ENCODE measurements at regions not wholly inside any gene's neighbourhood (a gene's known extent, or its start where the extent isn't known, plus 50 kb on each side); places are given as distances from the start of the nearest gene placed in this dataset.
"Not testable (repeated sequence)": the region's sequence is repeated elsewhere in the genome, so short reads cannot be mapped to it uniquely, and the experiment has no call there.

DNA sequence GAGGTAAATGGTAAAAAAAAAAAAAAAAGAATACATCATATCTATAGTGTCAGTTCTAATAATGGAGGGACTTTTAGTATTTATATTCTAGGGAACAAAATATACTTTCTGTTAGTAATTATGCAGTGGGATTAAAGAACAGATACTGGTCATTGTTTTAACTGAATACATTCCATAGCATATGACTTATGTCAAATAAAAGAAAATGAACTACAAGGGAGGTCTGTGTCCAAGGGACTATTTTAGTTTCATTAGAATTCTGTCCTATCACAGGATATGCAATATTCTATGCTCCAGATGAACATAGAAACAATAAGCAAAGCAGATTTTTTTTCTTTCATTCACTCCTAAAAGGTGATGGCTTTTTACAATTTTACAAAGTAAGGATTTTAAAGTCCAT is 154.2 kb upstream of the ZEB2 start:
- DNase-seq: no peak

DNA sequence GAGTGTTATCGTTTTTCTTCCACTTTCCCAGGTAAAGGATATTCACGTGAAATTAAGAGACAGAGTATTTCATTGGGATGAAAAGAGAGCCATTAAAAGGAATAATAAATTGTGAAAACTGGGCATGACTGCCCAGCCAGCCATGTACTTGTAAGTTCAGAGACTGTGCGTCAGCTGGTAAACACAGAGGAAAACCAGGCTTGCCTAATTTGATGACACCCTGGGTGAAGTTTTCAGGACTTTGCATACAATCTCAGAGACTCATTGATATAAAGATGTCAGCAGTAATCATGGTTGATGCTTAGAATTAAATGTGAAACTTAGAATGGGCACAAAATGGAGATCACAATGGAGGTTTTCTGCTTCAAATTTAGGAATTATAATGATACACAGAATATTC is 153.5 kb upstream of the ZEB2 start:
- no peak for DNase-seq

DNA sequence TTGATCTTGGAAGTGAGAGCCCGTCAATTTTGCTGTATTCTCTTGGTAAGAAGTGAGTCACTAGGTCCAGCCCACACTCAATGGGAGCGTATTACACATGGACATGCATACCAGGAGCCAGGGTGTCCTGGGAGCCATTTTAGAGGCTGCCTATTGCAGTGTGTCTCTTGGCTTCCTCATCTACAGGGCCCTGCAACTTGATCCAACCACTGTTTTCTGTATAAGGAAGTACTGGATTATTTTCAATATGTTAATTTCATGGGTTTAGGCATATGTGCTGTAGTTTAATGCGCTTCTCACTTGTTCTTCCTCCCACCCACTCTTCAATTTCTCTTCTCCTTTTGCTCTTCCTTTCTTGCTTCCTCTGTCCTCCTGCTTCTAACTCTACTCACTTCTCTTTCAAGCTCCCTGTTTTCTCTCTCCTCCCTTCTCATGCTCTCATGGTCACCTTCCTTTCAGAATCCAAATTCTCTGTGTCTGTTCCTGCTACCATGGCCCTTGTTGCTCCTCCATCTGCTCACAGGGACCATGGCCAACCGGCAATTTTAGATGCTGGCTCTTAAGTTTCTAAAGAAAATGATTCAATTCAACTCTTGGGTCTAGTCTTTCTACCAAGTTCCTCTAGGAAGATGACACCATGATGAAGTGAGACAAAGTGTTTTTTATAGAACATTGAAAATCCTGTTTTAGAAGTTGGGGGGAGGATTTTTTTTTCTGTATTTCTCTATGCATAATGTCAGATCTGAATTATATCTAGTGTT is 152.0 kb upstream of the ZEB2 start:
- no peak for DNase-seq

DNA sequence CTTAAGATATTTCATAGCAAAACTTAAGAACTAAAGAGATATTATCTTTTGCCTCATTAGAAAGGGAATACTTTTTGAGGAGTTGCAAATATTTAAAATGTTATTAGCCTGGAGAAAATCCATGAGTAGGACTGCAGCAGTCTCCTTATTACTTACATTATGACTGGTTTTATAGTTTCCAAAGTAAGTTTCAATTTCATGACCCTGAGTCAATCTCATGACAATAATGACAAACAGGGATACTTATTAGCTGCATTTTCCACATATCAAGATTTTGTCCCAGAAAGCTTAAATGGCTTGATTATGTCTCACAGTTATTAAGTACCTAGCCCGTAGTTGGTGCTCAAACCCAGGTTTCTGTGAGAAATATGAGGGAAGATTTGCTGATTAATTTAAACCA is 150.8 kb upstream of the ZEB2 start:
- no peak for DNase-seq

DNA sequence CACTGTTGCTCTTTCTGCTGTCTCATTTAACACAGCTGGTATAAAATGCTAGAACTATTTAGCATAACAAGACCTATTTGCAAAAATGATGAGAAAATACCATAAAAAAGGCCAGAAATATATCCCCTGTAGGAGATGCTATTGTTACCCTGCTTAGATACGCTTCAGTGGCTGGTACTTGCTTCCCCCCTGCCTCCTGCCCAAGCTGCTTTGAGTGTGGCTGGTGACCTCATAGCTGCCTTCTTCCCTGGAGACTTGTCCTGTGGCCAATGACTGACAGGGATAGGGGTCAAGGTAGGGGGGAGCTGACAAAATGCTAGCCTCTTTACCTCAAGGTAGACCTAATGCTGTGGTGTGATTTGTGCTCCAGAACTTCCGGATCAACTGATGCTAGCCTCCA is 150.2 kb upstream of the ZEB2 start:
- DNase-seq: no peak

DNA sequence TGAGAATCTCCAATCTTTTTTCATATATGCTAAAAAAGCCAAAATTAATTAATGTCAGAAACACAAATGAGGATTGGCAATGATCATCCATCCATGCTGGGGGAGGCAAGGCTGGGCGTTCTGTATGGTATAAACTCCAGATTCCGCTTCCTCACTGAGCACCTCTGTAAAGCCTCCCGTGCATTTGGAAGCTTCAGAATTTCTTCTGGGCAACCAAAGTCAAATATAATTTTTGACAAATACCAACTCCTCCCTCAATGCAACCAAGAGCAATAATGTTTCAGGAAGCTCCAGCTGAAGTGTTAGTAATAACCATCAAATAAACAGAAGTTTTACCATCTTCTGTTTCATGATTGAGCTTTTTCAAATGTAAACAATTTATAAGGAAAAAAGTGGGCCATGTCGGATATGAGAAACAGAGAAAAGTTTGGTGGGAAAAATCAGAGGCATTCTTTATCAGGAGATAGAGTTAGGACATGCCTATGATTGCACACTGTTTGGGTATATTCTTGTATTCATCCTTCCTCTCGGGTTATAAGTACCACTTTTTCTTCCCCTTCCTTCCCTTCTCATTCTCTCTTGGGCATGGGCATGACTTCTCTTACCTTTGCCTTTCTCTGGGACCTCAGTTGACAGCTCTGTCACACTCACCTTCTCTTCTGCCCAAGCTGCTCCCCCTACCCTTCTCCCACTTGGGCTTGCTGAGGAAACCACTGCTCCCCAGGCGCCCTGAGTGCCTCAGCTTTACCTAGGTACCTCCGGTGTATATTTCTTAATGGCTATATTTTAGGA is 149.5 kb upstream of the ZEB2 start:
- no peak for DNase-seq

DNA sequence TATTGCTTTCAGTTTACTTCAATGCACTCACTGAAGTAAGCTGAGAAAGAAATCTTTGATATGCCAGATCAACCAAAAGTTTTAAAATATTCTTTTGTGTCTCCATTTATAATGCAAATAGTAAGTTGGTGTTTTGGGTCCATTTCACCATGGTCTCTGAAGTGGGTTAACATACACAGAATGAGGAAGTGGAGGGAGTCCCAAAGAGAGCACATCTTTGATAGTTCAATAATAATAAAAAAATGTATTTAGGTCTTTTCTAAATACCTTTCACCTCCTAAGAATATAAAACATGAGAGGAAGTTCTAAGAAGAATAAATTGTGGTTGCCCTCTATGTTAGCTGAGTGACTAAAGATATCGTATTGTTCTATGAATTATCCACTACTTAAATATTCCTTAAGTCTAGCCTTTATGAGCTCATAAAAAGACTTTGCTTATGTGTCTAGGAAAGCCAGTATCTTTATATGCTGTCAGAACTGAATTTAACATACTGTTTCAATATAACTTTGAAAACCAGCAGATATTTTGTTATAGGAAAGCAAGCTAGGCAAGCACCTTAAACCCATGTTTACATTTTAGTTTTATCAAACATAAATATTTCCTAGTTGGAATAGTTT is 148.7 kb upstream of the ZEB2 start:
- DNase-seq: no peak

DNA sequence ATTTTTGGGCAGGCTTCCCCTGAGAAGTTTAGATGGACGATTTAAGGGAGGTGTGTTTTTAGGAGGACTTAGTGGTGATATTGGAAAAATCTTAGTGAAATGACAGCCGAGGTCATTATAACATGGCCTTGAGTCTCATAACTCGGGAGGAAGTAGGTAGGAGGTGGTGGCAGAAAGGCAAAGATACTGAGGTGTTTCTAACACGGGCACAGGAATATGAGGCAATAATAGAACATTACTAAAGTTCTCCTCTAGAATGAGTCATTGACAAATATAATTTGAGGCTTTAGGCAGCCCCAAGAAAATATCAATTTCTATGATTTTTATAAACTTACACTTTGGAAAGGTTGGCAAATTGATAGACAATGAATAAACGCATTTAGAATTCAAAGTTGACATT is 146.1 kb upstream of the ZEB2 start:
- no peak for DNase-seq

DNA sequence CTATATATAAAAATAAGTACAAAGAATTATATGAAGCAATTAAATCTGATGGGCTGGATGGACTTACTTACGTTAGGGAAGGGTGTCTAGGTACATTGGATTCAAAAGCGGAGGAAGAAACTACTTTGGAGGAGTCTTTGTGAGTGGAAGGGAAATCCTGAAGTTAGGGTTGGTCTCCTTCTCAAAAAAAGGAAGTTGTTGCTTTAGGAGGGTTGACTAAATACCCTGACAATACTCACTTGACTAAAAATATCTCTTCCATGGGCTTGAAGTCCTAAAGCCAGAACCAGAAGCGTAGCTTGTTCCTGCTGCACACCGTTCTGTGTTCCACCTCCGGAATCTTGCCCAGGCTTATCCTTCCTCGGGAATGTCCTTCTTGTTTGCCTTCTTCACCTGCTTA is 143.3 kb upstream of the ZEB2 start:
- DNase-seq: no peak

DNA sequence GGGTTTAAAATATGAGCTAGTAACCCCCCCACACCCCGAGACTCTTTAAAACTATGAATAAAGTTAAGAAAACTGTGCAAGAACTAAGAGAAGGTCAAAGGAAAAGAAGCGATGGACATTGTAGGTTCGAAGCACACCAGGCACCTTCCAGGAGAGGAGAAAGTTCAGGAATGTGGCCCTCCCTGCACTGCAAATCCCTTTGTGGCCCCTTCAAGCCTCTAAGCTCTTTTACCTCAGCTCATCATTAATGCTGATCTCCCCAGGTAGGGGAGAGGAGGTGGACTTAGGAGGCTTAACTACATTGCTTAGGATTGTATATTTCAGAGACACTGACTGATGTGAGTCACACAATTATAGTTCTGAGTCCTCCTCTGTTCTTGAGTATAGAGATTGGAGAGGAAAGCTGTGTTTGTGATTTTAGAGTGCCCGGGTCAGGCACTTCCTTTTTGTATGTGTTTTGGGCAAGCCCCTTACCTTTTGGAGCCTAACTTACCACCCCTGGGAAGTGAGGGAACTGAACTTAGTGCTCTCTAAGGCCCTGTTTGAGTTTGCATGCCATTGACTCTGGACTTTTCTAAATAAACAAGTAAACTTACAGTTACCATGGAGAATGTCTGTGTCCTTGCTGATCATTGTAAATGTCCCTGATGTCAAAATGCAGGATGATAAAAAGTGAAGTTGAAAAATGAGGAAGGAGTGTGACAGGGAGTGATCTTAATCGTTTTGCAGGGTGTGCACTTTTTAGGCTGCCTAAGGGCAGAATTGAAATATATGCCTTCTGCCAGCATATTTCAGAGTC is 140.8 kb upstream of the ZEB2 start:
- no peak for DNase-seq

DNA sequence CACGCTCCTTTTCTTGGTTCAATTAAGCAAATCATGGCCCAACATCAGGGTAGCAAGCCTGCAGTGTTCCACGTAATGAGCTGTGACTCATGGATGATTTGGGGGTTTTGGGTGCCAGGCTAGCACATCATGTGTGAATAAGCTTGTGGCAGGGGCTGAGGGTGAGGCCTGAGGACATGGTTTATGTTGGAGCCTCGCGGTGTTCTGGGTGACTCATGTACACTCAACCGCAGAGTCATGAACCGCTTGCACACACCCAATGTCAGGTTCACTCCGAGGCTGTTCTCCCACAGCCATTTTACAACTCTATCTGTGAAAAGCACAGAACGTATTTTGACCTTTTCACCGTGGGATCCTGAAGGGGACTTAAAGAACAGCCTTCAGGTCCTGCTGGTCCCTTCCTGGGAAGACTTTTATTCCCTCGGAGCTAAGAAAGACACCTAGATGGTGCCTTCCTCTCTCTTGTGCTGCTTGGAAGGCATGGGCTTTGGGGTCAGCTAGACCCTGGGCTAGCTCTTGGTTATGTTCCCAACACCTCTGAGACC is 139.9 kb upstream of the ZEB2 start:
- no peak for DNase-seq

DNA sequence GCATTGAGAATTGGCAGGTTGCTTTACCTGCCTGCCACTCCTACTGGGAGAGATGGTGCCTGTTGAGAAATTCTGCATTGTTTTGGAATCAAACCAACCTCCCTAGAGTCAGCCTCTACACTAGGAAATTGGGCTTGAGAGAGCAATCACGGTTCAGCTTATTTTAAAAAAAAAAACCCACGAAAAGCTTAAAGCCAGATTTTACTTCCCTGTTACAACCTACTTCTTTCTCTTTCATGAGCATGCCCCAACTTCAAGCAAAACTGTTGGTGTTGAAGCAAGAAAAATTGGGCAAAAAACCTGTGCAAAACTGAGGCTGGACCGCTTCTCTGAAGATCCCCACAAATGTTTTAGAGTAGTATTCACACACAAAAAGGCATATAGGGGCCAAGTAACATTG is 134.6 kb upstream of the ZEB2 start:
- no peak for DNase-seq

DNA sequence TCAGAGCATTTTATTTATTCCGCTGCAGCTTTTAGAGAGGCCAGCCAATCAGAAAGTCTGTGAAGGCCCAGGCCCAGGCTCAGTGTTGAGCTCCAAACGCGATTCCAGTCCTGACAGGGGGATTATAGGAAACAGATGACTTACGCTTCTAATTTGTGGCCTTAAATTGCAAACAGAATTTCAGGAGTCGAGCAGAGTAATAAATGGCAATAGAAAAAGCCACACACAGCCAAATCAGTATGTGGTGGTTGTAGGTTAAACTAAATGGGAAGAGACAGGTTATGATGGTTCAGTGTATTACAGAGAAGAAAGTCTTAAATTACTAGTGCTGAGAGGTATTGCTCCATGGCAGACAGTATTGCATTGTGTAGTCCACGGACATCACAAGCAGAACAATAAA is 131.0 kb upstream of the ZEB2 start:
- DNase-seq: no peak

DNA sequence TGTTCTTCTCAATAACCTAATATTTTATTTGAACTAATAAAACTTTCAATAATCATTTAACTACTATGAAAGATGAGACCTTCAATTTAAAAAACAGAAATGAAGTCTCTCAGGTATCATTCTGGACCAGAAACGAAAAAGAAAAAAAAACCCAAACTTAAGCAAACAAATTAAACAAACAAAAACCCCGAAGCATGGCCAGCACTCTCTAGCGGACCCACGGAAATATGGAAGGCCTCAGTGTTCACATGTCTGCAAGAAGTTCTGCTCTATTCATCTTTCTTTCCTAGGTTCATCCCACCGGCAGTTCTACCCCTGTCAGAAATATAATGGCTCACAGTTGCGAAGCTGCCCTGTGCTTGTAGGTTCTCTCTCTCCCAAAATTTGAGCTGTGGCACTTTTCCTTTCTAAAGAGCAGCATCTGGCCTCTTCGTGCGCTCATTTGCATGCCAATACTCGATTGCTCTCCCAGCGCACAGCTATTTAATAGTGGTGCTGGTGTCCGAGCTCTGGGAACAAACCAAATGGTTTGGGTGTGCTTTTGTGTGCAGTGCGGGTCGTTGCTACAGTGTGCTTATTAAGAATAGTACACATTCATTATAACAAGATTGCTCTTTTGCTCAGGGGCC is 129.0 kb upstream of the ZEB2 start:
- DNase-seq: no peak

DNA sequence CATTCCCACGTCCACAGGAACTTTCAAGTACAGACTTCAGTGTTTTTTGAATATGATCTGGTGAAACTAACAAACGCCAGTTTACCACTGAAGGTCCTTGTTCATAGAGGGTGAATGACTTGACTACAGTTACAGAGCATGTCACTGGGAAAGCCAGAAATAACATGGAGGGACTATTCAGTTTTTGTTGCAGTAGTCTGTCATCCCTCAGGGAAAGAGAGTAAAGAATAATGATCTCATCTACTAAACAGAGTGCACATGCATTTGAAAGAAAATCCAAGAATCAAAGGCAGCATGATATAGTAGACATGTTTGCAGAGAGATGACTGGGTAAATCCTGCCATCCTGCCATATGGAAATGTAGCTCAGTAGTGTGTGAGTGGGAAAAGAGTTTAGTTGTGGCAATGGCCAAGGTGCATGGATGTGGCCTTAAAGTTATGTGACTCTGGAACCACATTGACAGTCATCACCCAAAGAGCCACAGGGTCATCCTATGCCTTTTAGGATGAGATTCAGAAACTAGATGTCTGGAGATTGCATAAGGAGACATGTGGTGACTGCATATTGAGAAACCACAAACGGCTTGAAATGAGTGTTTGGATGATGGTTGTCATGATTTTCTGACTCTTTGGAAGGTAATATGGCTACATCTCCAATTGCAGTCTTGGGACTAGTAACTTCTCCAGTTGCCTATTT is 125.3 kb upstream of the ZEB2 start:
- no peak for DNase-seq

DNA sequence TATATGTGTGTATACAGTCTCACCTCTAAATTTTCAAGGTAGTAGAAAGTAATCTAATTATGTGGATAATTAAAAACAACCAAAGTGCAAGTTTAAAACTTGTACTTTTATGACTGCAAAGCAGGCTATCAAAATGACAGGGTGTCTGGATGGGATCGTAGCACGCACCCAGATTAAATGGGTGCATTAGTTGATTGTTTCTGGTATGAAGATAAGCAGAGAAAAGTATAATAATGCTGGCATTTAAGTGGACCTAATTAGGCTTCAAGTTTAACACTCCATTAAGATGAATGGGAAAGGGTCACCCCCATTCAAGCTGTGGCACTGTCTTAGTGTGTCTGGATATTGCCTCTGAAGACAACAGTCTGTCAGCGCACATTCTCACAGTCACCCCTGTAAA is 124.6 kb upstream of the ZEB2 start:
- DNase-seq: no peak

DNA sequence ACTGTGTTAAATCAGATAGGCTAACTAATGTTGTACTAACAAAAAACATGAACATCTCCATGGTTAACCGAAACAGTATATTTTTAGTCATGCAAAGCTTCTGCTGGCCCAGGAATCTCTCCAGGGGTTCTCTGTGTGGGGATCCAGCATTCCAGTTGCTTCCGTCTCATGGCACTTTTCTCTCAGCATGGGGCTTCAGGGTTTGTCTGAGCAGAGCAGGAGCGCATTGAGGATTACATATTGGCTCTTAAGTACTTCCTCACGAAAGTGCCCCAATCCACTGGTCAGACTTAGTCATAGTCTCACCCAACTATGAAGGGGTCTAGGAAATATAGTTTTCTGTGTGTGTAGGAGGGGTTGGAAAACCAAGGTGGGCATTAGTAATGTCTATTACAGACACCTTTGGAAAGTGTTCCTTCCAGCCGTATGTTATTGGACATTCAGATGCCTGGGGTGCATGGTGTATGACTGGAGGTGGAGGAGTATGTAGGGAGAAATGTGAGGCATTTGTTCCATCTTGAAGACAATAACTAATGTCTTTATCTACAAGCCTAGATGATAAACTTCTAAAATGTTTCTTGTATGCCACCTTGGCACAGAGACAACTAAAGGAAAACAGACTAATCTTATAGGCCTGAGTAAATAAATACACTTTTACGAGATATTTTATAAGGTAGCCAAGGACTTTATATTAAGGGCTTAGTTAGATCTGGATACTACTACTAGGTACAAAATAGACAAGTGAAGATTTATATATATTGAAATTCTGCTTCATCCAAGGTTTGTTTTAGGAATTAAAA is 123.8 kb upstream of the ZEB2 start:
- DNase-seq: no peak

DNA sequence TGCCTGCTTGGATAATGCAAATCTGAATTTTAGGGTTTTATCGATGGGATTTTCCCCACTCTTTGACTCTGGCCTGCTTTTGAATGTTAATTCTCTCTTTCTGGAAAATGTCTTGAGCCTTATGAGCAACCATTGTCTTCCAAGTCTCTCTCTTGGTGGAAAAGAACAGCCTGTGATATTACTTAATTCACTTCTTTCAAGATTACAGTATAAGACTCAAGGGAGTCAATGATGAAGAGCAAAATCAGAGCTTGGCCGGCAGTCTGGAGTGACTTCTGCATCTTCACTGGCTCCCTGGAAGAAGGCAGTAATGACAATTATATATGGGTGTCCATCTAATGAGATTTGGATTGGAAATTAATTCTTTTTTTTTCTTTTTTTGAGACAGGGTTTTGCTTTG is 122.9 kb upstream of the ZEB2 start:
- no peak for DNase-seq

DNA sequence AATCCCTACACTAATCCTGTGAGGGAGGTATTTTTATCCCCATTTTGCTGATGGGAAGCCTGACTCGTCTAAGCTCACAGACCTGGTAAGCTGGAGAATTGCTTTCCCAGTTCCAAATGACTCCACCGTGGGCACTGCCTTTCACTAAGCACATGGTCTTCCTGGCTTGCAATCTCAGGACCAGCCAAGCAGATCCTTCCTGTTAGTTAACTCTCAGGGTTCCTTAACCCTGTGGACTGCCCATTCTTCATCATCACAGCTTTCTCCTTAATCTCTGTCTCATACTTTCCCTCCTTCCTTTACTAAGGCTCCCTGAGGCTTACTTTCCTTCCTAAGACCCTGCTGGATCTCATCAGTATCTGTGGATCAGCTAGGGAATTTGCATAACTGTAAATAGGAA is 122.2 kb upstream of the ZEB2 start:
- DNase-seq: no peak

DNA sequence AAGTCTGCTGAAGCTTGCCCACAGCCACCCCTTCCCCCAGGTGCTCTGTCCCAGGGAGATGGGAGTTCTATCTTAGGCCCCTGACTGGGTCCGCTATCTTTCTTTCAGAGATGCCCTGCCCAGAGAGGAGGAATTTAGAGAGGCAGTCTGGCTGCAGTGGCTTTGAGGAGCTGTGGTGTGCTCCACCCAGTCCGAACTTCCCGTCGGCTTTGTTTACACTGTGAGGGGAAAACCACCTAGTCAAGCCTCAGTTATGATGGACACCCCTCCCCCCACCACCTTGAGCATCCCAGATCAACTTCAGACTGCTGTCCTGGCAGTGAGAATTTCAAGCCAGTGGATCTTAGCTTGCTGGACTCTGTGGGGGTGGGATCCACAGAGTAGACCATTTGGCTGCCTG is 118.3 kb upstream of the ZEB2 start:
- not testable (repeated sequence) for DNase-seq

DNA sequence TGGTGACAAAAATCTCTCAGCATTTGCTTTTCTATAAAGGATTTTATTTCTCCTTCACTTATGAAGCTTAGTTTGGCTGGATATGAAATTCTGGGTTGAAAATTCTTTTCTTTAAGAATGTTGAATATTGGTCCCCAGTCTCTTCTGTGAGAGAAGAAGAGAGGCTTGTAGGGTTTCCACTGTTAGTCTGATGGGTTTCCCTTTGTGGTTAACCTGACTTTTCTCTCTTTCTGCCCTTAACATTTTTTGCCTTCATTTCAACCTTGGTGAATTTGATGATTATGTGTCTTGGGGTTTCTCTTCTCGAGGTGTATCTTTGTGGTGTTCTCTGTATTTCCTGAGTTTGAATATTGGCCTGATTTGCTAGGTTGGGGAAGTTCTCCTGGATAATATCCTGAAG is 116.9 kb upstream of the ZEB2 start:
- not testable (repeated sequence) for DNase-seq

All from NCI-H146 (cell line).